ENCODE measurements at regions not wholly inside any gene's neighbourhood (a gene's known extent, or its start where the extent isn't known, plus 50 kb on each side); places are given as distances from the start of the nearest gene placed in this dataset.
"Not testable (repeated sequence)": the region's sequence is repeated elsewhere in the genome, so short reads cannot be mapped to it uniquely, and the experiment has no call there.

GRCh38 chrX:38954520-38954919 is 153.3 kb downstream of the MID1IP1 start:
- ATAC-seq (ENCODE audit: low read depth in 2 of 2) (no peak), DNase-seq (no peak)
- peaks cover 0 to 7% (median 0%) of the 10 kb centered on the region in 7 donors for H3K9me3 Mint-ChIP-seq
- H3K36me3 Mint-ChIP-seq: no peaks in the 10 kb centered on the region
- Histone ChIP-seq H3K36me3 (ENCODE audit: control insufficient read depth, insufficient read depth, low read length) (no peaks in the 10 kb centered on the region), H3K27me3 (ENCODE audit: control insufficient read depth, insufficient read depth, low read length) (no peaks in the 10 kb centered on the region), H3K4me3 (ENCODE audit: low read depth, low read length) (no peak overlapping the region), H3K9me3 (ENCODE audit: control insufficient read depth in 2 of 2, low read length in 2 of 2) (no peaks in the 10 kb centered on the region), H3K27ac (ENCODE audit: insufficient read depth, low read length, poor library complexity, severe bottlenecking) (no peak overlapping the region), H3K4me1 (ENCODE audit: control insufficient read depth, insufficient read depth, low read length, poor library complexity, severe bottlenecking) (no peaks in the 10 kb centered on the region)
- no peaks in the 10 kb centered on the region for H3K4me1 Mint-ChIP-seq
- H3K27ac Mint-ChIP-seq: no peak overlapping the region
- H3K27me3 Mint-ChIP-seq: peaks cover 5% of the 10 kb centered on the region
- H3K4me3 Mint-ChIP-seq: no peak overlapping the region

GRCh38 chrX:38959736-38960135 is 158.5 kb downstream of the MID1IP1 start:
- H3K27ac ChIP-seq (ENCODE audit: insufficient read depth, low read length, poor library complexity, severe bottlenecking): no peak overlapping the region
- H3K27ac Mint-ChIP-seq: no peak overlapping the region
- no peaks in the 10 kb centered on the region for H3K27me3 Mint-ChIP-seq
- no peaks in the 10 kb centered on the region for H3K27me3 ChIP-seq (ENCODE audit: control insufficient read depth, insufficient read depth, low read length)
- H3K36me3 Mint-ChIP-seq: no peaks in the 10 kb centered on the region
- H3K4me1 ChIP-seq (ENCODE audit: control insufficient read depth, insufficient read depth, low read length, poor library complexity, severe bottlenecking): no peaks in the 10 kb centered on the region
- H3K4me3 Mint-ChIP-seq: no peak overlapping the region
- peaks cover 0 to 10% (median 2%) of the 10 kb centered on the region in 7 donors for H3K9me3 Mint-ChIP-seq
- ATAC-seq (ENCODE audit: low read depth in 2 of 2) (no peak), DNase-seq (no peak)
- H3K36me3 ChIP-seq (ENCODE audit: control insufficient read depth, insufficient read depth, low read length): no peaks in the 10 kb centered on the region
- peaks cover 0 to 9% of the 10 kb centered on the region in 2 experiments for H3K9me3 ChIP-seq (ENCODE audit: control insufficient read depth in 2 of 2, low read length in 2 of 2)
- H3K4me3 ChIP-seq (ENCODE audit: low read depth, low read length): no peak overlapping the region
- H3K4me1 Mint-ChIP-seq: no peaks in the 10 kb centered on the region

GRCh38 chrX:38960137-38960536 is 158.9 kb downstream of the MID1IP1 start:
- ATAC-seq (ENCODE audit: low read depth in 2 of 2) (no peak), DNase-seq (no peak)
- H3K4me3 Mint-ChIP-seq: no peak overlapping the region
- Histone ChIP-seq H3K4me1 (ENCODE audit: control insufficient read depth, insufficient read depth, low read length, poor library complexity, severe bottlenecking) (no peaks in the 10 kb centered on the region), H3K27ac (ENCODE audit: insufficient read depth, low read length, poor library complexity, severe bottlenecking) (no peak overlapping the region), H3K36me3 (ENCODE audit: control insufficient read depth, insufficient read depth, low read length) (no peaks in the 10 kb centered on the region), H3K4me3 (ENCODE audit: low read depth, low read length) (no peak overlapping the region), H3K27me3 (ENCODE audit: control insufficient read depth, insufficient read depth, low read length) (no peaks in the 10 kb centered on the region), H3K9me3 (ENCODE audit: control insufficient read depth in 2 of 2, low read length in 2 of 2) (peaks cover 0 to 9% of the 10 kb centered on the region in 2 experiments)
- no peaks in the 10 kb centered on the region for H3K36me3 Mint-ChIP-seq
- H3K27me3 Mint-ChIP-seq: no peaks in the 10 kb centered on the region
- no peaks in the 10 kb centered on the region for H3K4me1 Mint-ChIP-seq
- no peak overlapping the region for H3K27ac Mint-ChIP-seq
- peaks cover 0 to 10% (median 2%) of the 10 kb centered on the region in 7 donors for H3K9me3 Mint-ChIP-seq

GRCh38 chrX:38961936-38962335 is 160.7 kb downstream of the MID1IP1 start:
- Histone ChIP-seq H3K27ac (ENCODE audit: insufficient read depth, low read length, poor library complexity, severe bottlenecking) (no peak overlapping the region), H3K4me3 (ENCODE audit: low read depth, low read length) (no peak overlapping the region), H3K36me3 (ENCODE audit: control insufficient read depth, insufficient read depth, low read length) (no peaks in the 10 kb centered on the region), H3K4me1 (ENCODE audit: control insufficient read depth, insufficient read depth, low read length, poor library complexity, severe bottlenecking) (no peaks in the 10 kb centered on the region), H3K27me3 (ENCODE audit: control insufficient read depth, insufficient read depth, low read length) (no peaks in the 10 kb centered on the region), H3K9me3 (ENCODE audit: control insufficient read depth in 2 of 2, low read length in 2 of 2) (peaks cover 0 to 9% of the 10 kb centered on the region in 2 experiments)
- Mint-ChIP-seq H3K27ac (no peak overlapping the region), H3K27me3 (no peaks in the 10 kb centered on the region), H3K36me3 (no peaks in the 10 kb centered on the region), H3K4me1 (no peaks in the 10 kb centered on the region), H3K4me3 (no peak overlapping the region), H3K9me3 (peaks cover 0 to 10% (median 2%) of the 10 kb centered on the region in 7 donors)
- DNase-seq (no peak), ATAC-seq (ENCODE audit: low read depth in 2 of 2) (no peak)

- DNase-seq; H3K27me3 Mint-ChIP-seq; ATAC-seq (ENCODE audit: low read depth in 2 of 2); H3K4me3 ChIP-seq (ENCODE audit: low read depth, low read length); H3K36me3 ChIP-seq (ENCODE audit: control insufficient read depth, insufficient read depth, low read length); H3K4me1 Mint-ChIP-seq; H3K27me3 ChIP-seq (ENCODE audit: control insufficient read depth, insufficient read depth, low read length); H3K9me3 ChIP-seq (ENCODE audit: control insufficient read depth in 2 of 2, low read length in 2 of 2); H3K9me3 Mint-ChIP-seq; H3K27ac ChIP-seq (ENCODE audit: insufficient read depth, low read length, poor library complexity, severe bottlenecking); H3K4me3 Mint-ChIP-seq; H3K36me3 Mint-ChIP-seq; H3K4me1 ChIP-seq (ENCODE audit: control insufficient read depth, insufficient read depth, low read length, poor library complexity, severe bottlenecking); H3K27ac Mint-ChIP-seq: not testable (repeated sequence)
These were observed 162.0 kb downstream of the MID1IP1 start for GRCh38 chrX:38963244-38963643.

GRCh38 chrX:38965888-38966287 is 164.6 kb downstream of the MID1IP1 start:
- Mint-ChIP-seq H3K27ac (no peak overlapping the region), H3K27me3 (no peaks in the 10 kb centered on the region), H3K4me3 (no peak overlapping the region), H3K9me3 (peaks cover 0 to 10% (median 0%) of the 10 kb centered on the region in 7 donors), H3K36me3 (no peaks in the 10 kb centered on the region), H3K4me1 (no peaks in the 10 kb centered on the region)
- H3K27ac ChIP-seq (ENCODE audit: insufficient read depth, low read length, poor library complexity, severe bottlenecking): no peak overlapping the region
- H3K36me3 ChIP-seq (ENCODE audit: control insufficient read depth, insufficient read depth, low read length): no peaks in the 10 kb centered on the region
- H3K4me1 ChIP-seq (ENCODE audit: control insufficient read depth, insufficient read depth, low read length, poor library complexity, severe bottlenecking): no peaks in the 10 kb centered on the region
- DNase-seq (no peak), ATAC-seq (ENCODE audit: low read depth in 2 of 2) (no peak)
- peaks cover 0 to 9% of the 10 kb centered on the region in 2 experiments for H3K9me3 ChIP-seq (ENCODE audit: control insufficient read depth in 2 of 2, low read length in 2 of 2)
- no peak overlapping the region for H3K4me3 ChIP-seq (ENCODE audit: low read depth, low read length)
- no peaks in the 10 kb centered on the region for H3K27me3 ChIP-seq (ENCODE audit: control insufficient read depth, insufficient read depth, low read length)

GRCh38 chrX:38968344-38969216 is 167.3 kb downstream of the MID1IP1 start:
- ATAC-seq (ENCODE audit: low read depth in 2 of 2): no peak
- no peaks in the 10 kb centered on the region for H3K36me3 Mint-ChIP-seq
- H3K27ac ChIP-seq (ENCODE audit: insufficient read depth, low read length, poor library complexity, severe bottlenecking): no peak overlapping the region
- H3K27me3 Mint-ChIP-seq: no peaks in the 10 kb centered on the region
- H3K4me3 Mint-ChIP-seq: no peak overlapping the region
- no peaks in the 10 kb centered on the region for H3K27me3 ChIP-seq (ENCODE audit: control insufficient read depth, insufficient read depth, low read length)
- no peaks in the 10 kb centered on the region for H3K36me3 ChIP-seq (ENCODE audit: control insufficient read depth, insufficient read depth, low read length)
- H3K4me3 ChIP-seq (ENCODE audit: low read depth, low read length): no peak overlapping the region
- H3K4me1 ChIP-seq (ENCODE audit: control insufficient read depth, insufficient read depth, low read length, poor library complexity, severe bottlenecking): no peaks in the 10 kb centered on the region
- H3K9me3 Mint-ChIP-seq: peaks cover 0 to 6% (median 0%) of the 10 kb centered on the region in 7 donors
- H3K4me1 Mint-ChIP-seq: no peaks in the 10 kb centered on the region
- H3K27ac Mint-ChIP-seq: no peak overlapping the region
- no peak for DNase-seq
- H3K9me3 ChIP-seq (ENCODE audit: control insufficient read depth in 2 of 2, low read length in 2 of 2): peaks cover 0 to 2% of the 10 kb centered on the region in 2 experiments

GRCh38 chrX:38970074-38970473 is 168.8 kb downstream of the MID1IP1 start:
- H3K9me3 ChIP-seq (ENCODE audit: control insufficient read depth in 2 of 2, low read length in 2 of 2): no peaks in the 10 kb centered on the region
- Mint-ChIP-seq H3K36me3 (no peaks in the 10 kb centered on the region), H3K27ac (no peak overlapping the region), H3K4me3 (no peak overlapping the region), H3K9me3 (no peaks in the 10 kb centered on the region), H3K4me1 (no peaks in the 10 kb centered on the region), H3K27me3 (no peaks in the 10 kb centered on the region)
- no peaks in the 10 kb centered on the region for H3K27me3 ChIP-seq (ENCODE audit: control insufficient read depth, insufficient read depth, low read length)
- no peaks in the 10 kb centered on the region for H3K36me3 ChIP-seq (ENCODE audit: control insufficient read depth, insufficient read depth, low read length)
- DNase-seq: no peak
- H3K4me1 ChIP-seq (ENCODE audit: control insufficient read depth, insufficient read depth, low read length, poor library complexity, severe bottlenecking): no peaks in the 10 kb centered on the region
- ATAC-seq (ENCODE audit: low read depth in 2 of 2): no peak
- H3K27ac ChIP-seq (ENCODE audit: insufficient read depth, low read length, poor library complexity, severe bottlenecking): no peak overlapping the region
- H3K4me3 ChIP-seq (ENCODE audit: low read depth, low read length): no peak overlapping the region

Data from CD4-positive, CD25-positive, alpha-beta regulatory T cell (primary cell).